ENCODE measurements at regions not wholly inside any gene's neighbourhood (a gene's known extent, or its start where the extent isn't known, plus 50 kb on each side); places are given as distances from the start of the nearest gene placed in this dataset.

DNA sequence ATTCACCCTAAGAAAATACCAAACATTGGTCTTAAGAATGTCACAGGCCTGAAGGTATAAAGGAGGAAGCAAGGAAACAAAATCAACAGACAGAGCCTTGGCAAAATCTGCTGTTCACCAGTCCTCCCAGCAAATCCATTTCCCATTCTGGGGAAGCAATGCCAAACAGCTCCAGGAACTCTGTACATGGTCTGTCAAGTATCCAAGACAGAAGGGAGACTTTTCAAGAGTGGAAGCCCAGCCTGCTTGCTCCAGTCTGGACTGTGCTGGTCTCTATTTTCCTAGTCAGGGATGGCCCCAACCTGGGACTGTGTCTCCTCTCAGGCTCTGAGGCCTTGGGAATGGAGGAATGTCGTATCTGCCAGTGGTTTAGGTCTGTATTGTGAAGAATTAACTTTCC is 251.5 kb downstream of the DAD1 start:
- Histone ChIP-seq H3K4me2 (ENCODE audit: low read length) (no peak overlapping the region), H3K4me3 (ENCODE audit: low read length) (no peak overlapping the region), H3K27ac (ENCODE audit: low read length) (no peak overlapping the region), H3K27me3 (ENCODE audit: low read depth, low read length) (no peaks in the 10 kb centered on the region), H3K9me3 (ENCODE audit: insufficient read depth, low read length) (no peaks in the 10 kb centered on the region), H3K79me2 (ENCODE audit: low read length) (no peaks in the 10 kb centered on the region), H3K4me1 (ENCODE audit: low read length) (peaks cover 3% of the 10 kb centered on the region), H4K20me1 (ENCODE audit: insufficient read depth, low read length) (no peaks in the 10 kb centered on the region), H3K9ac (ENCODE audit: low read length) (no peak overlapping the region), H3K36me3 (replicated peaks; ENCODE audit: low read depth, low read length) (no peaks in the 10 kb centered on the region), H2AFZ (ENCODE audit: low read depth, low read length) (no peak overlapping the region)
- TF ChIP-seq EZH2phosphoT487 (IDR thresholded peaks at IDR 0.05; ENCODE audit: low read depth), result no peak
- TF ChIP-seq, protein P1, sequence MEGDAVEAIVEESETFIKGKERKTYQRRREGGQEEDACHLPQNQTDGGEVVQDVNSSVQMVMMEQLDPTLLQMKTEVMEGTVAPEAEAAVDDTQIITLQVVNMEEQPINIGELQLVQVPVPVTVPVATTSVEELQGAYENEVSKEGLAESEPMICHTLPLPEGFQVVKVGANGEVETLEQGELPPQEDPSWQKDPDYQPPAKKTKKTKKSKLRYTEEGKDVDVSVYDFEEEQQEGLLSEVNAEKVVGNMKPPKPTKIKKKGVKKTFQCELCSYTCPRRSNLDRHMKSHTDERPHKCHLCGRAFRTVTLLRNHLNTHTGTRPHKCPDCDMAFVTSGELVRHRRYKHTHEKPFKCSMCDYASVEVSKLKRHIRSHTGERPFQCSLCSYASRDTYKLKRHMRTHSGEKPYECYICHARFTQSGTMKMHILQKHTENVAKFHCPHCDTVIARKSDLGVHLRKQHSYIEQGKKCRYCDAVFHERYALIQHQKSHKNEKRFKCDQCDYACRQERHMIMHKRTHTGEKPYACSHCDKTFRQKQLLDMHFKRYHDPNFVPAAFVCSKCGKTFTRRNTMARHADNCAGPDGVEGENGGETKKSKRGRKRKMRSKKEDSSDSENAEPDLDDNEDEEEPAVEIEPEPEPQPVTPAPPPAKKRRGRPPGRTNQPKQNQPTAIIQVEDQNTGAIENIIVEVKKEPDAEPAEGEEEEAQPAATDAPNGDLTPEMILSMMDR (IDR thresholded peaks at IDR 0.05; ENCODE audit: low read depth, low read length), result no peak

DNA sequence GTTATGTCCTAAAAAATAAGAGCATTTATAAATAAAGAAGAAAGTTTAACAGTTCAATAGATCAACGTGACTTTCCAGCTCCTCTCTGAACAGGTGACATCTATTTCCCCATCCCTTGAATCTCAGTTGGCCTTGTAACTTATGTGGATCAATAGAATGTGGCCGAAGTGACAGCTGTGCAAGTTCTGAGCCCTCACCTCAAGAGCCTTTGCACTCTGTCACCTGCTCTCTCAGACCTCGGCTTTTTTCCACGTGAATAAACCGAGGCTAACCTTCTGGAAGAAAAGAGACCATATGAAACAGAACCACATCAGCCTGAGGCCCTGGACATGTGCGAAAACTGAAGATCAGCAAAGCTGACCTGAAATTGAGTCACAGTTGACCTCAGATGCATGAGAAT is 253.0 kb downstream of the DAD1 start:
- H3K9me3 ChIP-seq (ENCODE audit: insufficient read depth, low read length), result no peaks in the 10 kb centered on the region
- H3K4me1 ChIP-seq (ENCODE audit: low read length), result peaks cover 7% of the 10 kb centered on the region
- H3K4me2 ChIP-seq (ENCODE audit: low read length), result no peak overlapping the region
- H3K4me3 ChIP-seq (ENCODE audit: low read length), result no peak overlapping the region
- TF ChIP-seq, protein P1 (IDR thresholded peaks at IDR 0.05; ENCODE audit: low read depth, low read length), result no peak
- no peak for TF ChIP-seq EZH2phosphoT487 (IDR thresholded peaks at IDR 0.05; ENCODE audit: low read depth)
- no peak overlapping the region for H3K9ac ChIP-seq (ENCODE audit: low read length)
- no peak overlapping the region for H3K27ac ChIP-seq (ENCODE audit: low read length)
- H3K36me3 ChIP-seq (replicated peaks; ENCODE audit: low read depth, low read length), result no peaks in the 10 kb centered on the region
- no peaks in the 10 kb centered on the region for H3K79me2 ChIP-seq (ENCODE audit: low read length)
- H3K27me3 ChIP-seq (ENCODE audit: low read depth, low read length), result no peaks in the 10 kb centered on the region
- no peaks in the 10 kb centered on the region for H4K20me1 ChIP-seq (ENCODE audit: insufficient read depth, low read length)
- H2AFZ ChIP-seq (ENCODE audit: low read depth, low read length), result no peak overlapping the region

DNA sequence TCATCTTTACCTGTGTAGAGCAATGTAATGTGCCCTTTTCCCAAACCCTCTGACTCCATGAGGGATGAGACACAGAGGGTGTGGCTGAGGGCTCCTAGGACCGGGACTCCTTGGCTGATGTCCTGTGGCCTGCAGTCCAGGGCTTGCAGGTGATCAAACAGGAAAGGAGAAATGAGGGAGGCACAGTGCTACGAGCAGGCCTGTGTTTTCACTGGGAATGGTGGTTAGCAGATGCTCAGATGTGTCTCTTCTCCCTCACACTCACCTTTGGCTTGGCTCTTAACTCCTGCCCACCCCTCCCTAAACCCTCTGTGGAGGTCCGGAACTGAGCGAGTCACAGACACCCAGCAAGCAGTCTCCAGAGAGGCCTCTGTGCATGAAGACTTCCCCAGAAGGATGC is 254.4 kb downstream of the DAD1 start:
- H3K9me3 ChIP-seq (ENCODE audit: insufficient read depth, low read length), result peaks cover 4% of the 10 kb centered on the region
- peaks cover 3% of the 10 kb centered on the region for H3K36me3 ChIP-seq (replicated peaks; ENCODE audit: low read depth, low read length)
- no peak overlapping the region for H3K9ac ChIP-seq (ENCODE audit: low read length)
- H3K79me2 ChIP-seq (ENCODE audit: low read length), result no peaks in the 10 kb centered on the region
- peaks cover 7% of the 10 kb centered on the region for H3K4me1 ChIP-seq (ENCODE audit: low read length)
- no peak overlapping the region for H3K27ac ChIP-seq (ENCODE audit: low read length)
- H3K27me3 ChIP-seq (ENCODE audit: low read depth, low read length), result no peaks in the 10 kb centered on the region
- H3K4me3 ChIP-seq (ENCODE audit: low read length), result no peak overlapping the region
- no peak overlapping the region for H2AFZ ChIP-seq (ENCODE audit: low read depth, low read length)
- no peaks in the 10 kb centered on the region for H4K20me1 ChIP-seq (ENCODE audit: insufficient read depth, low read length)
- TF ChIP-seq, protein P1 (IDR thresholded peaks at IDR 0.05; ENCODE audit: low read depth, low read length), result no peak
- TF ChIP-seq EZH2phosphoT487 (IDR thresholded peaks at IDR 0.05; ENCODE audit: low read depth), result no peak
- H3K4me2 ChIP-seq (ENCODE audit: low read length), result no peak overlapping the region

DNA sequence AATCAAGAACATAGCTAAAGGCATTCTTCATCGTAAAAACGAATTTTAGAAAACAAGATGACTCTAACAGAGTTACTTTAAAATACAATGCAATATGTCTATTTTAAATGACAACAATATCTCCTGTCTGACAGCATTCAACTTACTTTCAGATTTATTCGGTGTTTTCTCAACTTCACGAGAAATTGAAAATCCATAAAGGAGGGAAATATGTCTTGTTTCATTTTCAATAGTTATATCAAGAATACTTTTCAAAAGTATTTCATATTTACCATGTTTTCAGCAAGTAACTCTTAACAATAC is 254.8 kb downstream of the DAD1 start:
- H4K20me1 ChIP-seq (ENCODE audit: insufficient read depth, low read length), result no peaks in the 10 kb centered on the region
- no peak overlapping the region for H2AFZ ChIP-seq (ENCODE audit: low read depth, low read length)
- no peak overlapping the region for H3K4me3 ChIP-seq (ENCODE audit: low read length)
- no peaks in the 10 kb centered on the region for H3K27me3 ChIP-seq (ENCODE audit: low read depth, low read length)
- H3K9ac ChIP-seq (ENCODE audit: low read length), result no peak overlapping the region
- H3K27ac ChIP-seq (ENCODE audit: low read length), result no peak overlapping the region
- peaks cover 8% of the 10 kb centered on the region for H3K9me3 ChIP-seq (ENCODE audit: insufficient read depth, low read length)
- no peaks in the 10 kb centered on the region for H3K79me2 ChIP-seq (ENCODE audit: low read length)
- peaks cover 4% of the 10 kb centered on the region for H3K36me3 ChIP-seq (replicated peaks; ENCODE audit: low read depth, low read length)
- H3K4me2 ChIP-seq (ENCODE audit: low read length), result no peak overlapping the region
- H3K4me1 ChIP-seq (ENCODE audit: low read length), result peaks cover 7% of the 10 kb centered on the region
- TF ChIP-seq, protein P1 (IDR thresholded peaks at IDR 0.05; ENCODE audit: low read depth, low read length), result no peak
- no peak for TF ChIP-seq EZH2phosphoT487 (IDR thresholded peaks at IDR 0.05; ENCODE audit: low read depth)

All from OCI-LY3 (cell line).